Breast epithelium (tissue), 4 donors: ENCODE measurements at regions not wholly inside any gene's neighbourhood (a gene's known extent, or its start where the extent isn't known, plus 50 kb on each side); places are given as distances from the start of the nearest gene placed in this dataset.

Experiments used
- DNase-seq, 2 donors: peaks; one replicate each; pipeline ENCODE4 v3.0.0-alpha.2; 2019; ENCODE audit warnings: low spot score in 2 of 2
- H3K27ac ChIP-seq, 2 donors: fragments of 200-600 bp; sonication (generic) in 1 of 2; one replicate each; pipeline ENCODE4 v1.5.1; 2016 to 2019; ENCODE audit warnings: mild to moderate bottlenecking in 1 of 2
- H3K27me3 ChIP-seq, 2 donors: fragments of 200-600 bp; sonication (generic) in 1 of 2; one replicate each; pipeline versions ENCODE4 v1.5.1 to v1.6.0; 2017 to 2019; ENCODE audit warnings: control low read depth in 1 of 2, mild to moderate bottlenecking in 1 of 2
- H3K36me3 ChIP-seq: fragments of 200-600 bp; one replicate; pipeline ENCODE4 v1.5.1; 2019
- H3K4me1 ChIP-seq, 2 donors: fragments of 200-600 bp; sonication (generic); one replicate each; pipeline ENCODE4 v1.5.1; 2016 to 2019; ENCODE audit warnings: control low read depth in 1 of 2
- H3K4me3 ChIP-seq, 3 donors: fragments of 200-600 bp; sonication (generic); 1 replicate in 2 of 3; 2 replicates in 1 of 3; pipeline ENCODE4 v1.5.1; 2016 to 2019; ENCODE audit warnings: mild to moderate bottlenecking in 3 of 3, moderate library complexity in 2 of 3
- H3K9me3 ChIP-seq, 2 donors: fragments of 200-600 bp; sonication (generic) in 1 of 2; one replicate each; pipeline ENCODE4 v1.5.1; 2016 to 2019; ENCODE audit warnings: control low read depth in 1 of 2
- CTCF ChIP-seq, 3 donors: fragments of 450-650 bp; IDR thresholded peaks; one replicate each; pipeline ENCODE4 v1.5.1; 2016 to 2017; ENCODE audit warnings: antibody characterized with exemption in 3 of 3, mild to moderate bottlenecking in 3 of 3, moderate library complexity in 3 of 3
- POLR2A ChIP-seq: fragments of 450-650 bp; IDR thresholded peaks from one replicate; pipeline ENCODE4 v1.6.1; 2016; ENCODE audit warnings: antibody characterized with exemption, mild to moderate bottlenecking, moderate library complexity
- POLR2AphosphoS5 ChIP-seq, 3 donors: sonication (generic); formaldehyde crosslinking; IDR thresholded peaks; one replicate each; pipeline ENCODE4 v1.6.1; 2017; ENCODE audit warnings: antibody characterized with exemption in 3 of 3
- intact Hi-C: fragments of 100-400 bp; cut with DNase I; formaldehyde crosslinking; loops from one replicate; pipeline ENCODE4 v1.15.1; 2023; ENCODE audit warnings: low total_unique reads

GRCh38 chr11:23840872-23841271 is 656.0 kb upstream of the LUZP2 start:
- Histone ChIP-seq H3K4me3 (no peak overlapping the region), H3K27me3 (no peaks in the 10 kb centered on the region), H3K9me3 (no peaks in the 10 kb centered on the region), H3K4me1 (no peaks in the 10 kb centered on the region), H3K27ac (no peak overlapping the region), H3K36me3 (no peaks in the 10 kb centered on the region)
- TF ChIP-seq POLR2A, result no peak
- TF ChIP-seq POLR2AphosphoS5 (IDR thresholded peaks at IDR 0.05), result no peak
- no peak for TF ChIP-seq CTCF (IDR thresholded peaks at IDR 0.05)
- no peak for DNase-seq
- intact Hi-C loops, result no loop called here

GRCh38 chr11:23846902-23847422 is 649.9 kb upstream of the LUZP2 start:
- intact Hi-C loops, result no loop called here
- no peak for TF ChIP-seq CTCF (IDR thresholded peaks at IDR 0.05)
- no peak for TF ChIP-seq POLR2A
- TF ChIP-seq POLR2AphosphoS5 (IDR thresholded peaks at IDR 0.05), result no peak
- DNase-seq, result no peak
- H3K36me3 ChIP-seq, result no peaks in the 10 kb centered on the region
- H3K27me3 ChIP-seq, result no peaks in the 10 kb centered on the region
- no peaks in the 10 kb centered on the region for H3K9me3 ChIP-seq
- no peak overlapping the region for H3K27ac ChIP-seq
- H3K4me1 ChIP-seq, result no peaks in the 10 kb centered on the region
- no peak overlapping the region for H3K4me3 ChIP-seq

GRCh38 chr11:23851216-23851615 is 645.6 kb upstream of the LUZP2 start:
- intact Hi-C loops, result loop anchor here (10.0 kb wide), 1 partner anchor 444 kb away; no protein-coding TSS in a partner anchor
- Histone ChIP-seq H3K4me1 (no peaks in the 10 kb centered on the region), H3K36me3 (no peaks in the 10 kb centered on the region), H3K27ac (no peak overlapping the region), H3K27me3 (no peaks in the 10 kb centered on the region), H3K9me3 (no peaks in the 10 kb centered on the region), H3K4me3 (no peak overlapping the region)
- no peak for TF ChIP-seq POLR2A
- TF ChIP-seq CTCF (IDR thresholded peaks at IDR 0.05), result no peak
- no peak for TF ChIP-seq POLR2AphosphoS5 (IDR thresholded peaks at IDR 0.05)
- no peak for DNase-seq

- no peaks in the 10 kb centered on the region for H3K27me3 ChIP-seq
- DNase-seq, result no peak
- no peak overlapping the region for H3K4me3 ChIP-seq
- intact Hi-C loops, result loop anchor here (10.0 kb wide), 1 partner anchor 438 kb away; no protein-coding TSS in a partner anchor
- no peak overlapping the region for H3K27ac ChIP-seq
- no peak for TF ChIP-seq POLR2AphosphoS5 (IDR thresholded peaks at IDR 0.05)
- no peak for TF ChIP-seq POLR2A
- TF ChIP-seq CTCF (IDR thresholded peaks at IDR 0.05), result no peak
- H3K9me3 ChIP-seq, result no peaks in the 10 kb centered on the region
- no peaks in the 10 kb centered on the region for H3K36me3 ChIP-seq
- H3K4me1 ChIP-seq, result no peaks in the 10 kb centered on the region
These were observed 640.2 kb upstream of the LUZP2 start for GRCh38 chr11:23856654-23857053.

- no peaks in the 10 kb centered on the region for H3K36me3 ChIP-seq
- no peak for DNase-seq
- no peak overlapping the region for H3K27ac ChIP-seq
- no peak overlapping the region for H3K4me3 ChIP-seq
- H3K9me3 ChIP-seq, result no peaks in the 10 kb centered on the region
- H3K27me3 ChIP-seq, result no peaks in the 10 kb centered on the region
- H3K4me1 ChIP-seq, result no peaks in the 10 kb centered on the region
- intact Hi-C loops, result loop anchor here (10.0 kb wide), 1 partner anchor 436 kb away; no protein-coding TSS in a partner anchor
- TF ChIP-seq POLR2A, result no peak
- TF ChIP-seq CTCF (IDR thresholded peaks at IDR 0.05), result no peak
- TF ChIP-seq POLR2AphosphoS5 (IDR thresholded peaks at IDR 0.05), result no peak
These were observed 637.8 kb upstream of the LUZP2 start for GRCh38 chr11:23859087-23859486.
